ENCODE measurements at regions not wholly inside any gene's neighbourhood (a gene's known extent, or its start where the extent isn't known, plus 50 kb on each side); places are given as distances from the start of the nearest gene placed in this dataset.

DNA sequence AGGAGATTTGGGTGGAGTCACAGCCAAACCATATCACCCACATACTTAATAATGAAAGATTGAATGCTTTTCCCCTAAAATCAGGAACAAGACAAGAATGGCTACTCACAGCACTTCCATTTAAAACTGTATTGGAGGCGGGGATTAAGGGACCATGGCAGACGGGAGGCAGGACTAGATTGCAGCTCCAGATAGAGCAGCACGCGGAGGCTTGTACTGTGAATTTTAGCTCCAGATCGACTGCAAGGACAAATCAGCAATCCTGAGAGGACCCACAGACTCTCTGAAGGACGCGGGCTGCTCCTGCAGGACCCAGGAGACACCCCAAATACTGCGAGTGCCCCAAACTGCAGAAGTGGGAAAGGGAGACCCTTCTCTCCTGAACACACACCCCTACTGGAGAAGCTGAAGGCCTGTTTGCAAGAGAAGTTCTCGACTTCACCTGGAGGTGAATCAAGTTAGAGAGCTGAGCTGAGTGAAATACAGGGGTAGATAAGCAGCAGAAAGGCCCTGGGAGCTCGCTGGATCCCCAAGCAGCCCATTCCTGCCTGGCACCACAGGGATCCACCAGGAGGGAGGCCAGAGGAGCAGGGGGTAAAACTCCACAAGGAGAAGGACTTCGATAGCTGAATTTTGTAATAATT, 207.4 kb upstream of the INTU start:
- Histone ChIP-seq H3K27ac (ENCODE audit: extremely low read length, insufficient read depth, low read length) (no peak overlapping the region), H2AFZ (ENCODE audit: low read length) (no peak overlapping the region), H4K20me1 (ENCODE audit: insufficient read depth, low read length) (no peaks in the 10 kb centered on the region), H3K27me3 (ENCODE audit: control insufficient read depth in 1 of 2, insufficient read depth in 2 of 2, low read length in 2 of 2) (no peaks in the 10 kb centered on the region), H3K4me3 (replicated peaks in 1 of 3; ENCODE audit: insufficient read depth in 1 of 3, low read depth in 2 of 3, low read length in 3 of 3) (no peak overlapping the region), H3K4me2 (ENCODE audit: low read depth, low read length) (no peak overlapping the region), H3K79me2 (ENCODE audit: insufficient read depth, low read length) (no peaks in the 10 kb centered on the region), H3K36me3 (replicated peaks in 1 of 2; ENCODE audit: control insufficient read depth in 1 of 2, insufficient read depth in 2 of 2, low read length in 2 of 2) (no peaks in the 10 kb centered on the region), H3K4me1 (ENCODE audit: insufficient read depth, low read length) (no peaks in the 10 kb centered on the region), H3K9me3 (ENCODE audit: low read length) (no peaks in the 10 kb centered on the region), H3K9ac (ENCODE audit: insufficient read depth, low read depth, low read length) (no peak overlapping the region)
- DNase-seq (ENCODE audit: low spot score): no peak
- no peak for ATAC-seq
- no peak for FAIRE-seq
- BruUV-seq (replicated peaks): no TSS peak
- POLR2A ChIA-PET: no interaction called here
- 0% methylated on average over 4 of the region's 11 CpGs for WGBS (ENCODE audit: low lambda C conversion rate)
- intact Hi-C loops (cut with micrococcal nuclease; ENCODE audit: unreplicated experiment): no loop called here
- CTCF ChIA-PET (ENCODE audit: low intra/inter-chr PET ratio, low total read pairs): no interaction called here
- in situ Hi-C loops (cut with HindIII; ENCODE audit: extremely low pct_ligation_motif_present, low pct_unique_long_range_greater_than_20kb): no loop called here
- TF ChIP-seq RFXAP (CRISPR knock-in tag; IDR thresholded peaks at IDR 0.05; ENCODE audit: borderline replicate concordance) (no peak), RAD21 (CRISPR knock-in tag; IDR thresholded peaks at IDR 0.05) (no peak), ZNF264 (CRISPR knock-in tag; IDR thresholded peaks at IDR 0.05) (no peak), FOSL1 (CRISPR knock-in tag; IDR thresholded peaks at IDR 0.05; ENCODE audit: borderline replicate concordance) (no peak), IRF2 (CRISPR knock-in tag; IDR thresholded peaks at IDR 0.05) (no peak), KDM1A (CRISPR knock-in tag; IDR thresholded peaks at IDR 0.05) (no peak), SRSF1 (optimal IDR thresholded peaks at IDR 0.05; ENCODE audit: low read depth, low read length) (no peak), SRSF4 (IDR thresholded peaks at IDR 0.05; ENCODE audit: low read depth, low read length, poor library complexity, severe bottlenecking) (no peak)
- TF ChIP-seq, protein P1, sequence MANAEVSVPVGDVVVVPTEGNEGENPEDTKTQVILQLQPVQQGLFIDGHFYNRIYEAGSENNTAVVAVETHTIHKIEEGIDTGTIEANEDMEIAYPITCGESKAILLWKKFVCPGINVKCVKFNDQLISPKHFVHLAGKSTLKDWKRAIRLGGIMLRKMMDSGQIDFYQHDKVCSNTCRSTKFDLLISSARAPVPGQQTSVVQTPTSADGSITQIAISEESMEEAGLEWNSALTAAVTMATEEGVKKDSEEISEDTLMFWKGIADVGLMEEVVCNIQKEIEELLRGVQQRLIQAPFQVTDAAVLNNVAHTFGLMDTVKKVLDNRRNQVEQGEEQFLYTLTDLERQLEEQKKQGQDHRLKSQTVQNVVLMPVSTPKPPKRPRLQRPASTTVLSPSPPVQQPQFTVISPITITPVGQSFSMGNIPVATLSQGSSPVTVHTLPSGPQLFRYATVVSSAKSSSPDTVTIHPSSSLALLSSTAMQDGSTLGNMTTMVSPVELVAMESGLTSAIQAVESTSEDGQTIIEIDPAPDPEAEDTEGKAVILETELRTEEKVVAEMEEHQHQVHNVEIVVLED (CRISPR knock-in tag; IDR thresholded peaks at IDR 0.05; ENCODE audit: borderline replicate concordance): no peak
